ENCODE measurements at regions not wholly inside any gene's neighbourhood (a gene's known extent, or its start where the extent isn't known, plus 50 kb on each side); places are given as distances from the start of the nearest gene placed in this dataset.

DNA sequence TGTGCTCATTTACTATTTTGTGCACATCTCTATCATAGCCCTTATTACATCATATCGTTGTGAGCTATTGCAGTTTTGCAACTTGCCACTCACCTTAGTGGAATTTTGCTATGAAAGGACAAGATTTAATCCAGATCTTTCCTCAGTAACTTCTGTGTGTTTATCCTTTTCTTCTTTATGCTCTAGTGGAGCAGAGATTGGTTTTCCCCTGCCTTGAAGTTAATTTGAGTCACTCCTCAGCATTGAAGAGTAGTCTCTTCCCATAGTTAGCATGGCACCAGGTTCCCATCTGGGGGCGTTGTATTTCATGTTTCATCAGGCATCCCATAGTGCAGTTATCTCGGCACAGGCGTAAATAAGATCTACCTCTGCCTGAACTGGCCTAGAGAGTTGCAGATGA, 510.4 kb downstream of the PSAT1 start:
- Histone ChIP-seq H3K4me1 (ENCODE audit: control insufficient read depth in 1 of 2, extremely low read depth in 1 of 2, insufficient read depth in 2 of 2, low read length in 2 of 2) (no peaks in the 10 kb centered on the region), H3K27me3 (replicated peaks in 1 of 2; ENCODE audit: control insufficient read depth in 2 of 2, extremely low read depth in 1 of 2, insufficient read depth in 2 of 2, low read length in 1 of 2) (no peaks in the 10 kb centered on the region), H3K9me3 (no peaks in the 10 kb centered on the region), H3K4me3 (ENCODE audit: control insufficient read depth in 1 of 2, extremely low read depth in 1 of 2, low read length in 1 of 2) (no peak overlapping the region), H3K36me3 (ENCODE audit: control insufficient read depth in 2 of 2, extremely low read depth in 1 of 2, insufficient read depth in 1 of 2, low read length in 1 of 2) (no peaks in the 10 kb centered on the region), H3K27ac (ENCODE audit: low read length) (no peak overlapping the region)
- CTCF ChIA-PET, result no interaction called here
- WGBS (ENCODE audit: insufficient coverage), result 89% methylated on average over 3 of the region's 4 CpGs
- H3K27ac Mint-ChIP-seq, result no peak overlapping the region
- POLR2A ChIA-PET, result no interaction called here
- H3K4me3 Mint-ChIP-seq, result no peak overlapping the region
- no peak for DNase-seq
- peaks cover 1 to 5% of the 10 kb centered on the region in 2 donors for H3K27me3 Mint-ChIP-seq
- no peaks in the 10 kb centered on the region for H3K4me1 Mint-ChIP-seq
- no peaks in the 10 kb centered on the region for H3K36me3 Mint-ChIP-seq
- ATAC-seq (replicated peaks in 1 of 4), result no peak
- peaks cover 0 to 5% (median 0%) of the 10 kb centered on the region in 3 donors for H3K9me3 Mint-ChIP-seq

- no peak for ATAC-seq (replicated peaks in 1 of 4)
- no peaks in the 10 kb centered on the region for H3K36me3 Mint-ChIP-seq
- no peak overlapping the region for H3K27ac Mint-ChIP-seq
- DNase-seq, result no peak
- Histone ChIP-seq H3K27me3 (replicated peaks in 1 of 2; ENCODE audit: control insufficient read depth in 2 of 2, extremely low read depth in 1 of 2, insufficient read depth in 2 of 2, low read length in 1 of 2) (no peaks in the 10 kb centered on the region), H3K9me3 (no peaks in the 10 kb centered on the region), H3K4me1 (ENCODE audit: control insufficient read depth in 1 of 2, extremely low read depth in 1 of 2, insufficient read depth in 2 of 2, low read length in 2 of 2) (no peaks in the 10 kb centered on the region), H3K36me3 (ENCODE audit: control insufficient read depth in 2 of 2, extremely low read depth in 1 of 2, insufficient read depth in 1 of 2, low read length in 1 of 2) (no peaks in the 10 kb centered on the region), H3K4me3 (ENCODE audit: control insufficient read depth in 1 of 2, extremely low read depth in 1 of 2, low read length in 1 of 2) (no peak overlapping the region), H3K27ac (ENCODE audit: low read length) (no peak overlapping the region)
- no peaks in the 10 kb centered on the region for H3K4me1 Mint-ChIP-seq
- POLR2A ChIA-PET, result no interaction called here
- H3K27me3 Mint-ChIP-seq, result peaks cover 1 to 5% of the 10 kb centered on the region in 2 donors
- peaks cover 0 to 5% (median 0%) of the 10 kb centered on the region in 3 donors for H3K9me3 Mint-ChIP-seq
- no CpG with 5 or more reads among the region's 3 CpGs for WGBS (ENCODE audit: insufficient coverage)
- H3K4me3 Mint-ChIP-seq, result no peak overlapping the region
- CTCF ChIA-PET, result no interaction called here
These were observed 511.1 kb downstream of the PSAT1 start for GRCh38 chr9:78808048-78808447.

DNA sequence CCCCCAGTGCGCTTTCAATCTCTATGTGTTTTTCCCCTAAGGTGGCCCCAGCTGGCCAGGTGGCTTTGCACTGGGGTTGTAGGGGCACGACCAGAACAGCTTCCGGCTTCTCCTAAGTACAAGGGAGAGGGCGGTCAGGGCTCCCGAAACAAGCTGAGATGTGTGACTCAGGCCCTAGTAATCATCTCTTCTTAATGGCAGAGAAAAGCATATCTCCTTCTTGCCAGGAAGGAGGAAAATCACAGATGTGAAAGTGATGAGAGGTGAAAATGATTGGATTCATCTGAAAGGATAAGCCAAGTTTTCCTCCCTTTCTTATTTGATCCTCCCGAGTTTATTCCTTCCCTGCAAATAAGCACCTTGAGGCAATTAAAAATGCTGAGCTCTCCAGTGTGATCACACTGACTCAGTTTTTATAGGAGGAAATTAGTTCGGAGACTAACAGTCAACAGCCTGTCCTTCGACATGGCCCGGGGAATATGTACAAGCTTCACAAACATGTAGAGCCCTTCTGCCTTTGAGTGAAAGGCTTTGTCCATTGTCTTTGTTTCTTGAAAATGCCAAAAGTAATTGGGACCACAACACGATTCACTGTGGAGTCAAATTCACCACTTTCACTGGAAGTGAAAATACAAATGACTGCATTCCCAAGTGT, 514.8 kb downstream of the PSAT1 start:
- Histone ChIP-seq H3K4me3 (ENCODE audit: control insufficient read depth in 1 of 2, extremely low read depth in 1 of 2, low read length in 1 of 2) (no peak overlapping the region), H3K27ac (ENCODE audit: low read length) (no peak overlapping the region), H3K4me1 (ENCODE audit: control insufficient read depth in 1 of 2, extremely low read depth in 1 of 2, insufficient read depth in 2 of 2, low read length in 2 of 2) (no peaks in the 10 kb centered on the region), H3K27me3 (replicated peaks in 1 of 2; ENCODE audit: control insufficient read depth in 2 of 2, extremely low read depth in 1 of 2, insufficient read depth in 2 of 2, low read length in 1 of 2) (no peaks in the 10 kb centered on the region), H3K36me3 (ENCODE audit: control insufficient read depth in 2 of 2, extremely low read depth in 1 of 2, insufficient read depth in 1 of 2, low read length in 1 of 2) (no peaks in the 10 kb centered on the region), H3K9me3 (no peaks in the 10 kb centered on the region)
- 91% methylated on average over 4 of the region's 10 CpGs for WGBS (ENCODE audit: insufficient coverage)
- no peaks in the 10 kb centered on the region for H3K4me1 Mint-ChIP-seq
- POLR2A ChIA-PET, result no interaction called here
- no peak overlapping the region for H3K4me3 Mint-ChIP-seq
- ATAC-seq (replicated peaks in 1 of 4), result no peak
- no peaks in the 10 kb centered on the region for H3K36me3 Mint-ChIP-seq
- DNase-seq, result no peak
- CTCF ChIA-PET, result no interaction called here
- peaks cover 0 to 5% (median 0%) of the 10 kb centered on the region in 3 donors for H3K9me3 Mint-ChIP-seq
- H3K27me3 Mint-ChIP-seq, result peaks cover 1 to 5% of the 10 kb centered on the region in 2 donors
- H3K27ac Mint-ChIP-seq, result no peak overlapping the region

DNA sequence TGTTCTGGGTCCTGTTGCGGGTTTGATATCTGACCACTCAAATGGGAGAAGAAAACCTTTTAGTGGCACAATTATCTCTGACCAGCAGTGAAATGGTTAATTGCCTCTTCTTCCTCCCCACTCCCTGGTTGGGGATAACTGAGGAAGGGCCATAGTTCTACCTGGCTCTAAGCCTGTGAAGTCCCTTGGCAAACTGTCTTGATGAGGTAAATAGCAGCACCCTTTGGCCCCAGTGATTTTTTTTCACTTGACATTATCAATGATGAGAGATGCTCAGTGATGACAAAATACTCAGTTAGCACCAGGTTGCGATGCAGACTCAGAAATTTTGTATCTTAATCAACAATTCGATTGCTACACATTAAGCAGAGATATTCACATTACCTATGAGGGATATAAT, 515.7 kb downstream of the PSAT1 start:
- Histone ChIP-seq H3K27me3 (replicated peaks in 1 of 2; ENCODE audit: control insufficient read depth in 2 of 2, extremely low read depth in 1 of 2, insufficient read depth in 2 of 2, low read length in 1 of 2) (no peaks in the 10 kb centered on the region), H3K9me3 (no peaks in the 10 kb centered on the region), H3K4me3 (ENCODE audit: control insufficient read depth in 1 of 2, extremely low read depth in 1 of 2, low read length in 1 of 2) (no peak overlapping the region), H3K36me3 (ENCODE audit: control insufficient read depth in 2 of 2, extremely low read depth in 1 of 2, insufficient read depth in 1 of 2, low read length in 1 of 2) (no peaks in the 10 kb centered on the region), H3K4me1 (ENCODE audit: control insufficient read depth in 1 of 2, extremely low read depth in 1 of 2, insufficient read depth in 2 of 2, low read length in 2 of 2) (no peaks in the 10 kb centered on the region), H3K27ac (ENCODE audit: low read length) (no peak overlapping the region)
- DNase-seq (no peak), ATAC-seq (replicated peaks in 1 of 4) (no peak)
- no peak overlapping the region for H3K27ac Mint-ChIP-seq
- H3K4me3 Mint-ChIP-seq, result no peak overlapping the region
- peaks cover 0 to 5% (median 0%) of the 10 kb centered on the region in 3 donors for H3K9me3 Mint-ChIP-seq
- WGBS (ENCODE audit: insufficient coverage), result no CpG with 5 or more reads among the region's 3 CpGs
- ChIA-PET CTCF (interaction anchor here in 1 of 2 donors (0.6 kb wide), 1 partner anchor 9 kb away, joined by 3 read pairs; no protein-coding TSS in a partner anchor), POLR2A (no interaction called here)
- H3K27me3 Mint-ChIP-seq, result peaks cover 1 to 5% of the 10 kb centered on the region in 2 donors
- H3K36me3 Mint-ChIP-seq, result no peaks in the 10 kb centered on the region
- H3K4me1 Mint-ChIP-seq, result no peaks in the 10 kb centered on the region

GRCh38 chr9:78813602-78814180, 516.8 kb downstream of the PSAT1 start:
- H3K36me3 Mint-ChIP-seq, result no peaks in the 10 kb centered on the region
- H3K27ac ChIP-seq (ENCODE audit: low read length), result no peak overlapping the region
- 100% methylated on average over 1 of the region's 15 CpGs for WGBS (ENCODE audit: insufficient coverage)
- H3K4me3 ChIP-seq (ENCODE audit: control insufficient read depth in 1 of 2, extremely low read depth in 1 of 2, low read length in 1 of 2), result no peak overlapping the region
- ChIA-PET CTCF (interaction anchor here in 1 of 2 donors (0.6 kb wide), 1 partner anchor 8 kb away, joined by 3 read pairs; no protein-coding TSS in a partner anchor), POLR2A (no interaction called here)
- H3K9me3 Mint-ChIP-seq, result peaks cover 0 to 3% (median 0%) of the 10 kb centered on the region in 3 donors
- no peak overlapping the region for H3K27ac Mint-ChIP-seq
- no peaks in the 10 kb centered on the region for H3K36me3 ChIP-seq (ENCODE audit: control insufficient read depth in 2 of 2, extremely low read depth in 1 of 2, insufficient read depth in 1 of 2, low read length in 1 of 2)
- H3K27me3 Mint-ChIP-seq, result peaks cover 1 to 3% of the 10 kb centered on the region in 2 donors
- no peaks in the 10 kb centered on the region for H3K4me1 ChIP-seq (ENCODE audit: control insufficient read depth in 1 of 2, extremely low read depth in 1 of 2, insufficient read depth in 2 of 2, low read length in 2 of 2)
- no peak for DNase-seq
- no peaks in the 10 kb centered on the region for H3K27me3 ChIP-seq (replicated peaks in 1 of 2; ENCODE audit: control insufficient read depth in 2 of 2, extremely low read depth in 1 of 2, insufficient read depth in 2 of 2, low read length in 1 of 2)
- H3K4me1 Mint-ChIP-seq, result no peaks in the 10 kb centered on the region
- H3K4me3 Mint-ChIP-seq, result no peak overlapping the region
- ATAC-seq (replicated peaks in 1 of 4), result no peak
- H3K9me3 ChIP-seq, result no peaks in the 10 kb centered on the region

DNA sequence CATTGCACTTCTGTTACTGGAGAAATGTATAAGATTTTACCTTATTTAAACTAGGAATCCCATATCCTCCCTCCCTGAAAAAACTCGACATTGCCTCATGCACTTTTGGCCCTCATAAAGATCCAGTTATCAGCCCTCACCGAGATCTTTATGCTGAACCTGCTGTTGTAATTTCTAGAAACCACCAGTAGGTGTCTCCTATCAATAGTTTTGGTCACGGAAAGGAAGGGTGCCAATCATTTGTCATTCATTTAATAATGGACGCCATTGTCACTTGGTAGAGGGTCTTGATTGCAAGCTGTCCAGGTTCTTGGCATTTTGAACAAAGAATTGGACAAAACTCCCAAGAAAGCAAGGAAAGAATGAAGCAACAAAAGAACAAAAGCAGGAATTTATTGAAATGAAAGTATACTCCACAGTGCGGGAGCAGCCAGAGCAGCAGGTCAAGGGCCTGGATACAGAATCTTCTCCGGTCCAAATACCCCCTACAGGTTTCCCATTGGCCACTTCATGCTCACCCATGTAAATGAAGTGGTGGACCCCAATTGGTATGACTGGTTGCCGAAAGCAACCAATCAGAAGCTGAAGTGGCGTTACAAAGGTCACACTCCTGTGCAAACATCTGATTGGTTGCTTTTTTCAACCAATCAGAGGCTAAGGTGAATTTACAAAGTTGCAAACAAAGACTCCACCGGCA, 524.3 kb downstream of the PSAT1 start:
- H3K4me1 ChIP-seq (ENCODE audit: control insufficient read depth in 1 of 2, extremely low read depth in 1 of 2, insufficient read depth in 2 of 2, low read length in 2 of 2), result no peaks in the 10 kb centered on the region
- Mint-ChIP-seq H3K4me1 (peaks cover 0 to 9% (median 4%) of the 10 kb centered on the region in 3 donors), H3K27me3 (no peaks in the 10 kb centered on the region), H3K4me3 (peak overlapping the region; percentile 32 to 67 (median 43)), H3K36me3 (no peaks in the 10 kb centered on the region), H3K27ac (no peak overlapping the region), H3K9me3 (no peaks in the 10 kb centered on the region)
- no peak for ATAC-seq (replicated peaks in 1 of 4)
- WGBS (ENCODE audit: insufficient coverage), result 68% methylated on average over 5 of the region's 9 CpGs
- H3K27ac ChIP-seq (ENCODE audit: low read length), result no peak overlapping the region
- H3K36me3 ChIP-seq (ENCODE audit: control insufficient read depth in 2 of 2, extremely low read depth in 1 of 2, insufficient read depth in 1 of 2, low read length in 1 of 2), result no peaks in the 10 kb centered on the region
- H3K27me3 ChIP-seq (replicated peaks in 1 of 2; ENCODE audit: control insufficient read depth in 2 of 2, extremely low read depth in 1 of 2, insufficient read depth in 2 of 2, low read length in 1 of 2), result no peaks in the 10 kb centered on the region
- ChIA-PET POLR2A (no interaction called here), CTCF (interaction anchor here in 1 of 2 donors (1.2 kb wide), 1 partner anchor 8 kb away, joined by 3 read pairs; no protein-coding TSS in a partner anchor)
- peak overlapping the region in 1 of 2 donors; percentile 20 for H3K4me3 ChIP-seq (ENCODE audit: control insufficient read depth in 1 of 2, extremely low read depth in 1 of 2, low read length in 1 of 2)
- no peaks in the 10 kb centered on the region for H3K9me3 ChIP-seq
- peak in 1 of 35 experiments; percentile 28 for DNase-seq

All from T-cell (primary cell).